ENCODE measurements at regions not wholly inside any gene's neighbourhood (a gene's known extent, or its start where the extent isn't known, plus 50 kb on each side); places are given as distances from the start of the nearest gene placed in this dataset.
A peak's percentile ranks its signal among the peaks of the same experiment; 100 is the strongest.

DNA sequence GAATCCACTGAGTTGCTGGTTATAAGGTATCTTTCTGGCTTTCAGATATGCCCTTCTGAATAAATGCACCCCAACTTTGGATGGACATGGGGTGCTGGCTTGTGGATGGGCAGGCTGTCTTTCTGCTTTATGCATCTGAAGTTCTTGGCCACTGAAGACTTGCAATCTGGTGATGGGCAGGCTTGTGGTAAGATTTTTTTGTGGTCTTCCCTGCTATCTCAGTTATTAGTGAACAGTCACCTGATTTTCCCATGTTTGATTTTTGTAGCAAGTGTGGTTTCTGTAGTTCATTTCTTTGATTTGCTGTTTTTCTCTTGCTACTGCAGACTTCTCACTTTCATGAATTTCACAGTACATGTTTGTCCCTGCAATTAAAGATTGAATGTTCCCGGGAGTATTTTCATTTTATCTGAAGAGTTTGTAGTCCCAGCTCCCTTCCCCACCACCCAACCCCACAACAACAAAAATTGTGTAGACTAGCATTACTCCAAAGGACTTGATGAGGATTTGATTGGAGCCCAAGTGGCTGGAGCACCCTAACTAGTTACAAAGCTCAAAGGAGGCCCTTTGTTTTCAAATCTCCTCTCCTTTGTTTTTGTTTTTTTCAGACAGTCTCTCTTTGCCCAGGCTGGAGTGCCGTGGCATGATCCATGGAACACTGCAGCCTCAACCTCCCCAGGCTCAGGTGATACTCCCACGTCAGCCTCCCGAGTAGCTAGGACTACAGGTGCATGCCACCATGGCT lies 63.6 kb upstream of the MGAT5 start:
- Histone ChIP-seq H3K79me2 (ENCODE audit: control insufficient read depth, insufficient read depth, low read length) (peaks cover 99% of the 10 kb centered on the region), H3K9ac (ENCODE audit: low read length) (no peak overlapping the region), H3K27me3 (replicated peaks in 1 of 4; ENCODE audit: control extremely low read depth in 1 of 4, control insufficient read depth in 3 of 4, insufficient read depth in 4 of 4, low read length in 3 of 4) (no peaks in the 10 kb centered on the region), H3K9me3 (ENCODE audit: control extremely low read depth in 1 of 3, control insufficient read depth in 2 of 3, insufficient read depth in 1 of 3, low read length in 2 of 3) (peaks cover 0 to 14% (median 3%) of the 10 kb centered on the region in 3 donors), H3K36me3 (replicated peaks in 1 of 2; ENCODE audit: control extremely low read depth in 1 of 2, control insufficient read depth in 1 of 2, extremely low read depth in 1 of 2, insufficient read depth in 2 of 2, low read length in 1 of 2) (peaks cover 0 to 20% of the 10 kb centered on the region in 2 experiments), H2AFZ (ENCODE audit: insufficient read depth, low read depth, low read length, poor library complexity, severe bottlenecking) (no peak overlapping the region), H3K4me2 (replicated peaks; ENCODE audit: low read depth, low read length, poor library complexity, severe bottlenecking) (no peak overlapping the region), H3K4me1 (ENCODE audit: control insufficient read depth in 2 of 2, insufficient read depth in 2 of 2, low read length in 2 of 2) (peaks cover 32 to 35% of the 10 kb centered on the region in 2 donors), H3K4me3 (ENCODE audit: control extremely low read depth in 1 of 5, extremely low read depth in 1 of 5, insufficient read depth in 1 of 5, low read depth in 2 of 5, low read length in 4 of 5) (no peak overlapping the region), H4K20me1 (ENCODE audit: control insufficient read depth, insufficient read depth, low read length, poor library complexity, severe bottlenecking) (peaks cover 77% of the 10 kb centered on the region), H3K27ac (ENCODE audit: low read length in 2 of 2) (no peak overlapping the region)
- ATAC-seq (ENCODE audit: low read depth) (no peak), DNase-seq (no peak)
- peaks cover 2% of the 10 kb centered on the region for H3K9me3 Mint-ChIP-seq (ENCODE audit: insufficient read depth)
- H3K27ac Mint-ChIP-seq, result no peak overlapping the region
- 90% methylated on average over 3 of the region's 4 CpGs for WGBS (ENCODE audit: insufficient coverage)
- peaks cover 66% of the 10 kb centered on the region for H3K4me1 Mint-ChIP-seq
- no peak for TF ChIP-seq CTCF (IDR thresholded peaks at IDR 0.05)
- no peak for TF ChIP-seq EZH2 (IDR thresholded peaks at IDR 0.05; ENCODE audit: borderline replicate concordance, insufficient read depth, low read depth, low read length, poor library complexity, severe bottlenecking)
- intact Hi-C loops (cut with micrococcal nuclease), result no loop called here
- POLR2A ChIA-PET, result no interaction called here
- H3K4me3 Mint-ChIP-seq, result no peak overlapping the region
- H3K27me3 Mint-ChIP-seq, result no peaks in the 10 kb centered on the region
- CTCF ChIA-PET, result interaction anchor here (1.3 kb wide), 1 partner anchor 222 kb away, joined by 4 read pairs; no protein-coding TSS in a partner anchor

GRCh38 chr2:134190807-134191203 lies 63.1 kb upstream of the MGAT5 start:
- H3K27ac ChIP-seq (ENCODE audit: low read length in 2 of 2), result no peak overlapping the region
- ChIA-PET CTCF (interaction anchor here (1.3 kb wide), 1 partner anchor 221 kb away, joined by 4 read pairs; no protein-coding TSS in a partner anchor), POLR2A (no interaction called here)
- 99% methylated on average over 8 of the region's 8 CpGs for WGBS (ENCODE audit: insufficient coverage)
- peaks cover 99% of the 10 kb centered on the region for H3K79me2 ChIP-seq (ENCODE audit: control insufficient read depth, insufficient read depth, low read length)
- peaks cover 26 to 34% of the 10 kb centered on the region in 2 donors for H3K4me1 ChIP-seq (ENCODE audit: control insufficient read depth in 2 of 2, insufficient read depth in 2 of 2, low read length in 2 of 2)
- peaks cover 2% of the 10 kb centered on the region for H3K9me3 Mint-ChIP-seq (ENCODE audit: insufficient read depth)
- H3K27ac Mint-ChIP-seq, result peak overlapping the region; percentile 33
- peaks cover 74% of the 10 kb centered on the region for H4K20me1 ChIP-seq (ENCODE audit: control insufficient read depth, insufficient read depth, low read length, poor library complexity, severe bottlenecking)
- no peak overlapping the region for H3K4me3 Mint-ChIP-seq
- H3K9me3 ChIP-seq (ENCODE audit: control extremely low read depth in 1 of 3, control insufficient read depth in 2 of 3, insufficient read depth in 1 of 3, low read length in 2 of 3), result peaks cover 0 to 14% (median 3%) of the 10 kb centered on the region in 3 donors
- intact Hi-C loops (cut with micrococcal nuclease), result no loop called here
- H3K27me3 ChIP-seq (replicated peaks in 1 of 4; ENCODE audit: control extremely low read depth in 1 of 4, control insufficient read depth in 3 of 4, insufficient read depth in 4 of 4, low read length in 3 of 4), result no peaks in the 10 kb centered on the region
- no peak overlapping the region for H3K4me3 ChIP-seq (ENCODE audit: control extremely low read depth in 1 of 5, extremely low read depth in 1 of 5, insufficient read depth in 1 of 5, low read depth in 2 of 5, low read length in 4 of 5)
- TF ChIP-seq EZH2 (IDR thresholded peaks at IDR 0.05; ENCODE audit: borderline replicate concordance, insufficient read depth, low read depth, low read length, poor library complexity, severe bottlenecking) (no peak), CTCF (IDR thresholded peaks at IDR 0.05) (no peak)
- no peak for DNase-seq
- H3K36me3 ChIP-seq (replicated peaks in 1 of 2; ENCODE audit: control extremely low read depth in 1 of 2, control insufficient read depth in 1 of 2, extremely low read depth in 1 of 2, insufficient read depth in 2 of 2, low read length in 1 of 2), result peaks cover 0 to 20% of the 10 kb centered on the region in 2 experiments
- H3K9ac ChIP-seq (ENCODE audit: low read length), result no peak overlapping the region
- no peak overlapping the region for H2AFZ ChIP-seq (ENCODE audit: insufficient read depth, low read depth, low read length, poor library complexity, severe bottlenecking)
- no peak overlapping the region for H3K4me2 ChIP-seq (replicated peaks; ENCODE audit: low read depth, low read length, poor library complexity, severe bottlenecking)
- H3K27me3 Mint-ChIP-seq, result no peaks in the 10 kb centered on the region
- no peak for ATAC-seq (ENCODE audit: low read depth)
- H3K4me1 Mint-ChIP-seq, result peaks cover 66% of the 10 kb centered on the region
